NB4 (cell line): ENCODE measurements at regions not wholly inside any gene's neighbourhood (a gene's known extent, or its start where the extent isn't known, plus 50 kb on each side); places are given as distances from the start of the nearest gene placed in this dataset.

Experiments used
- POLR2A ChIP-seq: IDR thresholded peaks from 2 replicates; pipeline ENCODE4 v1.6.1; 2011; ENCODE audit warnings: mild to moderate bottlenecking; ENCODE audit not compliant: insufficient read length; ENCODE audit errors: extremely low read depth
- TF ChIP-seq, protein P1 (sequence below): IDR thresholded peaks from one replicate; pipeline ENCODE4 v1.5.1; 2012; ENCODE audit warnings: low read depth, low read length

DNA sequence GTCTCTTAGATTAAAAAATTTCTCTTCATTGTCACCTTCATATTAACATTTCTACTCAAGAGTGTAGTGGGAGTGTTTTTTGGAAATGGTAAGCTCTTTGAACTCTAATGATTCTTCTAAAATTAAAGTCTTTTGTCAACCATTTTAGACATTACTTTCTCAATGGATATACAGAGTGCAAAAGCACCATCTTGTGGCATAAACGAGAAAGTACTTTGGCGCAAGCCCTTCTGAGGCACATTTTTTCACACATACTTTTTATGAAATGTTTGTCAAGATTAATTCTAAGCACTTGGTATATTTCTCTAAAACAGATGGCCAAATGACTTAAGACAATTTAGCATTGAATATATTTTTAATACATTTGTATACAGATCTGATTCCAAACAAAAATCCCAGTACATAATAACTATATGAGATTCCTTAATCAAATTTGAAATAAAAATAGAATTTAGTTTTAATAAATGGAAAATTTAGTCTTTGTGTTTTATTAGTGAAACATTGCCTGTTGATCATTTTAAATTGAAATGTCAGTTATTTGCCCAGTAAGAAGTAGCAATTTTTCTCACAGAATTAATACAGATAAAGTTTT lies 63.3 kb upstream of the GALNT5 start:
- TF ChIP-seq, protein P1, sequence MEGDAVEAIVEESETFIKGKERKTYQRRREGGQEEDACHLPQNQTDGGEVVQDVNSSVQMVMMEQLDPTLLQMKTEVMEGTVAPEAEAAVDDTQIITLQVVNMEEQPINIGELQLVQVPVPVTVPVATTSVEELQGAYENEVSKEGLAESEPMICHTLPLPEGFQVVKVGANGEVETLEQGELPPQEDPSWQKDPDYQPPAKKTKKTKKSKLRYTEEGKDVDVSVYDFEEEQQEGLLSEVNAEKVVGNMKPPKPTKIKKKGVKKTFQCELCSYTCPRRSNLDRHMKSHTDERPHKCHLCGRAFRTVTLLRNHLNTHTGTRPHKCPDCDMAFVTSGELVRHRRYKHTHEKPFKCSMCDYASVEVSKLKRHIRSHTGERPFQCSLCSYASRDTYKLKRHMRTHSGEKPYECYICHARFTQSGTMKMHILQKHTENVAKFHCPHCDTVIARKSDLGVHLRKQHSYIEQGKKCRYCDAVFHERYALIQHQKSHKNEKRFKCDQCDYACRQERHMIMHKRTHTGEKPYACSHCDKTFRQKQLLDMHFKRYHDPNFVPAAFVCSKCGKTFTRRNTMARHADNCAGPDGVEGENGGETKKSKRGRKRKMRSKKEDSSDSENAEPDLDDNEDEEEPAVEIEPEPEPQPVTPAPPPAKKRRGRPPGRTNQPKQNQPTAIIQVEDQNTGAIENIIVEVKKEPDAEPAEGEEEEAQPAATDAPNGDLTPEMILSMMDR, result peak; percentile 52
- TF ChIP-seq POLR2A, result no peak
